ENCODE measurements at regions not wholly inside any gene's neighbourhood (a gene's known extent, or its start where the extent isn't known, plus 50 kb on each side); places are given as distances from the start of the nearest gene placed in this dataset.

DNA sequence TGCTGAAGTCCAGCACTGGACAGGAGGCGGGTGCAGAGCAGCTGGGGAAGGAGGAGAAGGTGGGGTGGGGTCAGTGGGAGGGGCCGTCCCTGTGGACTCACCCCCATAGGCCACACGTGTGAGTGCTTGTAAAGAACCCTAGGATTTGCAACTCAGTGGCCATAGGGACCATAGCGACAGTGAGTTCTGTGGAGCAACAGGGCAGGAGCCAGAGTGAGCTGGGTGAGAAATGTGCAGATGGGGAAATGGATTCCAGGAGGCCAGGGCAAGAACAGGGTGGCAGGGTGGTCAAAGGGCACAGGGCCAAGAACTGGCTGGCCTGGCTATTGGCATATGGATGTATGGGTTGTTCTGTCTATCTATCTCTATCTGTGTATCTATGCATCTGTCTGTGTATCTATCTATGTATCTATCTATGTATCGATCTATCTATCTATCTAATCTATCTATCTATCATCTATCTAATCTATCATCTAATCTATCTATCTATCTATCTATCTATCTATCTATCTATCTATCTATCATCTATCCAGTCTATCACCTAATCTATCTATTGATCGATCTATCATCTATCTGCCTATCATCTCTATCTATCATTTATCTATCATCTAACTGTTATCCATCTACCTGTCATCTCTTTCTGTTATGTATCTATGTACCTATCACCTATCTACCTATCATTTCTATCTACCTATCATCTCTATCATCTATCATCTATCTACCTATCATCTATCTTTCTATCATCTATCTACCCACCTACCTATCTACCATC, 889.0 kb downstream of the TBC1D22A start:
- DNase-seq (ENCODE audit: low spot score): no peak

DNA sequence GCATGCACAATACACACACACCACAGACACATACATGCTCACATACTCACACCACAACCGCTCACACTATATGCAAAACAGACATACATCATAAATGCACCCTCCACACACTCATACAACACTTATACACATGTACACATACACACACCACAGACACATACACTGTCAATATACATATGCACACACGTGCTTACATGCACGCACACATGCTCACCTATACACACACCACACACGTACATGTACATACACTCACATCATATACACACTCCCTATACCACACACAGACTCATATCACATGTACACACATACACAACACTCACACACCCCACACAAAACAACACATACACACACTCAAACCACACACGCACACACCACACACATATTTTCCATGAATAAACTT, 885.3 kb downstream of the TBC1D22A start:
- no peak for DNase-seq (ENCODE audit: low spot score)

DNA sequence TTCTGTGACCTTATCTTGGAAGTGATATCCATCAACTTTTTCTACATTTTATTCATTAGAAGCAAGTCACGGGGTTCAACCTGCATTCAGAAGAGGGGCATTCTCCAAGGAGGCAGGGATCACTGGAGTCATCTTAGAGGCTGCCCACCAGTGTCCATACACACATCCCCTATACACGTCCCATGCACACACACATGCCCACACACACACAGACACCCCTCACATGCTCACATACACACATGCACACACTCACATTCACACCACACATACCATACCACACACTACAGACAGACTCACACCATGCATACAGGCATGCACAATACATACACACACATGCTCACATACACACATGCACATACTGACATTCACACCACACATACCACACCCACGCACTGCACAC, 884.7 kb downstream of the TBC1D22A start:
- no peak for DNase-seq (ENCODE audit: low spot score)

DNA sequence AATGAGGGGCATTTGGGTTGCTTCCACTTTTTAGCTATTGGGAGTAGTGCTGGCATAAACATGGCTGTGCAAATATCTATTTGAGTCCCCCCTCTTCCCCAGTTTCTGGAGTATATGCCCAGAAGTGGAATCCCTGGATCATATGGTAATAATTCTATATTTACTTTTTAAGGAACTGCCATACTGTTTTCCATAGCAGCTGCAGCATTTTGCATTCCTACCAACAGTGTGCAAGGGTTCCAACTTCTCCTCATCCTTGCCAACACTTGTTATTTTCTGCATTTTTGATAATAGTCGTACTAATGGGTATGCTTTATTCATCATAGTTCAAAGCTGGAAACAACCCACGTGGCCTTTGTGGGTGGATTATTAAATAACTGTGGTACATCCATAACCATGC, 883.5 kb downstream of the TBC1D22A start:
- DNase-seq (ENCODE audit: low spot score): no peak

DNA sequence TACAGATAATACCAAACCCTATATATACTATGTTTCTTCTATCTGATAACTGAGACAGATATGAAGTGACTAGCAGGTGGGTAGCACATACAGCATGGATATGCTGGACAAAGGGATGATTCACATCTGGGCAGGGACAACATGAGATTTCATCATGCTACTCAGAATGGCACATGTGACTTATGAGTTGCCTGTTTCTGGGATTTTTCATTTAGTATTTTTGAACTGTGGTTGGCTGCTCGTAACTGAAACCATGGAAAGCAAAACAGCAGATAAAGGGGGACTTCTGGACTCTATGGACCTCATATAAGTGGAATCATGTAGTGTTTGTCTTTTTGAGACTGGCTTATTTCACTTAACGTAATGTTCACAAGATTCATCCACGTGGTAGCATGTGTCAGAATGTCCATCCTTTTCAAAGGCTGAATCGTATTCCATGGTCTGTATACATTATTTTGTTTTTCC, 883.0 kb downstream of the TBC1D22A start:
- peak; percentile 26 for DNase-seq (ENCODE audit: low spot score)

DNA sequence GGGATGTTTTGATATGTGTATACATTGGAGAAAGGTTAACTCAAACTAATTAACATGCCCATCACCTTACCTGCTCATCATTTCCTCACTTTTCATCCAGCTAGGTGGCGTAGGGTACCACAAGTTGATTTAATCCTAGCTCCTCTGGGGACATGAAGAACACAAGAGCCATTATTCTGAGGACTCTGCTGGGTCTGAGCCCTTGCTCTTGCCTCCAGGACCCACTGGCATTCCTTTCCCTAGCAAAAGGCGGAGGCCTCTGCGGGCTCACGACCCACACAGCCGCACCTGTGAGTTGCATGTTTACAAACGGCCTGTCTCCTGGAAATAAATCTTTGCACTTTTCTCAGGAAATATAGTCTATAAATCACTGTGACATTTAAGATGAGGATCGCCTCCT, 871.9 kb downstream of the TBC1D22A start:
- DNase-seq (ENCODE audit: low spot score): no peak

DNA sequence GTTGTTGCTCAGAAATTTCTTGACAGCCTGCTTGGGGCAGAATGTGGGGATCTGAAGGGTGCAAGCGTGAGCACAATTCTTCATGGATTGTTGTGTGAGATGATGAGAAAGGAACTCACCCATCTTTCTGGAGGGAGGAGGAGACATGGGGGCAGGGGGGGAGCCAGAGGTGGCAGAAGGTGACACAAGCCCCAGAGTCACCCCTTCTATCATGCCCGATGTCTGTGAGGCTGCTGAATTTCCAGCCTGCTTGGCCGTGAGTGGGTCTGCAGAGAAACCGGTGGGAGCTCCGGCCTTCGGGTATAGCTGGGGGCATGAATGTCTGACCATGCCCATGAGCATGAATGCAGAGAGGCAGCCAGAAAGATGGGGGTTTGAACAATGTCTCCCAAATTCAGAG, 870.7 kb downstream of the TBC1D22A start:
- no peak for DNase-seq (ENCODE audit: low spot score)

DNA sequence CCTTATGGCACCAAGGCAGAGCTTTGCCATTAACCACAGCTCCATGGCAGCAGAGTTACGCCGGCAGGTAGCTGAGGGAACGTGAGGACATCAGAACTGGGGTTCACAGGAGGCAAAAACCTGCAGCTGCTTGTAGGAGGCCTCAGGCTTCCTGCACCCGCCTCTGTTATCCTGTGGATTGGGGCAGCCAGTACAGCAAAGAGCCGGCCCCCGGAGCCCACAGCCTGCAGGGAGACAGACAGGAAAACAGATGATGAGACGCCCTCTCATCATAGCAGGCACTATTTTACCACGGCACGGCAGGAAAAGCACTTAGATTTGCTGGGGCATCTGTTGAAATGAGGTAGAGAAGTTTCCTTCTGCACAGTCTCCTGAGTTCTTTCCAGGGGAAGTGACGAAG, 870.3 kb downstream of the TBC1D22A start:
- no peak for DNase-seq (ENCODE audit: low spot score)

DNA sequence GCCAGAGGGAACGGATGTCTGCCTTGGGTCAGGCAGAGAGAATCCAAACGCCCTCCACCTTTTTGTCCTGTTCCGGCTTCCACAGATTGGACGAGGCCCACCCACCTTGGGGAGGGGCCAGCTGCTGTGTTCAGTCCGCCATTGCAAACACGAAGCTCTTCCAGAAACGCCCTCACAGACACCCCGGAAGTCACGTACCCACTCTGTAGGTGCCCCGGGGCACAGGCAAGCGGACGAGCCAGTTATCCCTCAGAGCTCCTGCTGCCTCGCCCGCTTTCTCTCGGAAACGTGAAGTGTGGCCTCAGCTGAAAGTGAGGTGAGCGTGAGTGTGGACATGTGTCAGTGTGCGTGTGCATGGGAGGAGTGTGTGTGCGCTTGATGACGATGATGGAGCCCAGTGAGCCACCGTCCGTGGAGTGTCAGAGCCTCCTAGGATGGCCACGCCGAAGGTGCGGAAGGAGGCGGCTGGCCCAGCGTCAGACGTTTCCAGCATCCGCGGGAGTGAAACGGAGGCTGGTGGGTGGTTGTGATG, 869.2 kb downstream of the TBC1D22A start:
- no peak for DNase-seq (ENCODE audit: low spot score)

DNA sequence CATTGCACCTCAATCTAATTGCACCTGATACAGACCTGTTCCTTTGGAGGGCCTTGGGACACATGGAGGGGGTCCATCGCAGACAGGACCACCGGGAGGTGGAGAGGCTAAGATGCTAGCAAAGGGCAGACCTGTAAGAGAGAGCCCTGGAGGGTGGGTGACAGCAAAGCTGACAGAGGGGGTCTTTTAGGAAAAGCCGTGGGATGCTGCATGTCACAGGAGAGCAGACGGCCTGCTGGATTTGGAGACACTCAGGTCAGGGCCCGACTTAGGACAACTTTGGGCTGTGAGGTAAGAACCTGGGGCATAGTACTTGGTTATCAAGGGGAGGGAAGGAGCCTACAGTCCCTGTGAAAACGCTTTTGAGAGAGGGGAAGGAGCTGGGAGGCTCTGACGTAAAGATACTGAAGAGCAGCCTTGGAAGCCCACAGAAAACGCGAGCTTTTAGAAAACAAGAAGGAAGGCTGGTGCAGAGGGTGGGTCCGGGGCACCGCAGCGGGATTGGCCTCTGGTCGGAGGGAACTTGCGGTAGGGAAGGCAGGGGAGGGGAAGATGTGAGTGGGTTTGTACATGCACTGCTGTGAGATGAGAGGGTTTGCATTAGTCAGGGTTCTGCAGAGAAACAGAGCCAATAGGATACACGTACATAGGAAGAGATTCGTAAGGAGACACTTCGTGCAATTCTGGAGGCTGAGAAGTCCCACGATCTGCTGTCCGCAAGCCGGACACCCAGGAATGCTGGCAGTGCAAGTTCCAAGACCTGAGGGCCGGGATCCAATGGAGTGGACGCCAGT, 868.5 kb downstream of the TBC1D22A start:
- no peak for DNase-seq (ENCODE audit: low spot score)

DNA sequence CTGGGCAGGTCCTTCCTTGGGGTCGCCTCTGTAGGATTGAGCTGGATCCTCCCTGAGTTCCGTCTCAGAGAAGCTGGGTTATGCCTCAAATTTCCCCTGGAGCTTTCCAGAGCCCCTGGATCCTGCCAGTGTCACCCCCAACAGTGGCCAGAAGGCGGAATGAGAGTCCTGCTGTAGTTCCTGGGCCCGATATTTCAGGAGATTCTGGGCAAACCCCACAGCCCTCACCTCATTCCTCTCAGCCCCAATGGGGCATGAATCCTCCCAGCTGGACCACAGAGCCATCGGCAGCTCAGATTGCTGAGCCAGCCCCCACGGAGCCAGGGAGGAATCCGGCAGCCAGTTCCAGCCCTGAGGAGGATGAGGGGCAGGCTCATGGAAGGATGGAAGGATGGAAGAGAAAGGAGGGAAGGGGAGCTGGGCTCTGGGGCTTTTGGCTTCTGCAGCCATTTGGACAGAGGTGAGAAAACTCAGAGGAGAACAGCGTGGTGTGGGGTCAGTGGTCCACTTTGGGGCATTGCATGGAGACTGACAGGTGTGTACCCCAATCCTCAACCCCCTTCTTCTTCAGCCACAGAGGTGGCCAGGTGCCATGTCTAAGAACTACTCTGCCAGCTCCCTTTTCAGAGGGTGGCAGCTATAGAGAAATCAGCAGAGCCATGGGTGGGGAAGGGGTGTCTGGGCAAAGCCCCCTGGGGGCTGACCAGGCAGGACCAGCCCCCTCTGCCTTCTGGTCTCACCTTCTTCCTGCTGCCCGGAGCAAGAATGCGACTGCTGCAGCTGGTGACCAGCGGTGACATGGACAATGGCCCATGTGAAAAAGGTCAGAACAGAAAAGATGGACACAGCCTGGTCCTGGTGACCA, 867.6 kb downstream of the TBC1D22A start:
- DNase-seq (ENCODE audit: low spot score): no peak

DNA sequence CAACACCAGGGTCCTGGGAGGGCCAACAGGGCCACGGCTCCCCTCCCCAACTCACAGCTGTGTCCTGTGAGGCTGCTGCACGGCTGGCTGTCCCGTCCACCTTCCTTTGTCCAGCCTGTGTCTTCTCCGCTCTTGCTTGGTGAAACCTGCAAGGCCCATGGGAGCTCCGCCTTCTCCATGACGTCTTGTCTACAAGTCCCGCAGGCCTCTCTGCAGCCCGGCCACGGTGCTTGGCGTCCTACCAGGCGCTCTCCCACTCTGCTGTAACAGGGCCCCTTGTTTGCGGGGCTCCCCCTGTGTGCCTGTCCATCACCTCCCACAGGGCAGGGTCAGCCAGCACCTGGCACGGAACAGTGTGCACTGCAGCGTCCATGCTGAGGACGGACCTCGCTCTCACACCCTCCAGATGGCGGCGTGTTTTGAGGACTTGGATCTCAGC, 866.8 kb downstream of the TBC1D22A start:
- no peak for DNase-seq (ENCODE audit: low spot score)

DNA sequence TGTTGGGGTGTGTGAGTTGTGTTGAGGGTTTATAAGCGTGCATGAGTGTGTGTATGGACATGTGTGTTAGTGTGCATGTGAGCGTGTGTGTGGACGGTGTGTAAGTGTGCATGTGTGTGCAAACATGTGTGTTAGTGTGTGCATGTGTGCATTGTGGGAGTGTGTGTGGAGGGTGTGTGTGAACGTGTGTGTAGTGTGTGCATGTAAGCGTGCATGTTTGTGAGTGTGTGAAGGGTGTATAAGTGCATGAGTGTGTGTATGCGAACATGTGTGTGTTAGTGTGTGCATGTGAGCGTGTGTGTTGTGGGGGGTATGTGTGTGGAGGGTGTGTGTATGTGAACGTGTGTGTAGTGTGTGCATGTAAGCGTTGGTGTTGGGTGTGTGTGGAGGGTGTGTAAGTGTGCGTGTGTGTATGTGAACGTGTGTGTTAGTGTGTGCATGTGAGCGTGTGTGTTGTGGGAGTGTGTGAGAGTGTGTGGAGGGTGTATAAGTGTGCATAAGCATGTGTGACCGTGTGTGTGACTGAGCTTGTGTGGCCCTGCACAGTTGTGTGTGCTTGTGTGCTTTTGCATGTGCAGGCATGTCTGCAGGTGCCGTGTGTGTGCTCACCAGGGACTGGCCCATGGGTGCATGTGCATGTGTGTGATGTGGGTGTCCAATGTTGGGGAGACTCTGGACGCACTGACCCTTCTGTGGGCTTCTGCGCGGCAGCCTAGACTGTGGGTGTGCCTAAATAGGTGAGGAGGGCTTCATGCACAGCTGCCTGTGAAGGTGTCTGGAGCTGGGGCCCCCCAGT, 866.2 kb downstream of the TBC1D22A start:
- DNase-seq (ENCODE audit: low spot score): no peak

DNA sequence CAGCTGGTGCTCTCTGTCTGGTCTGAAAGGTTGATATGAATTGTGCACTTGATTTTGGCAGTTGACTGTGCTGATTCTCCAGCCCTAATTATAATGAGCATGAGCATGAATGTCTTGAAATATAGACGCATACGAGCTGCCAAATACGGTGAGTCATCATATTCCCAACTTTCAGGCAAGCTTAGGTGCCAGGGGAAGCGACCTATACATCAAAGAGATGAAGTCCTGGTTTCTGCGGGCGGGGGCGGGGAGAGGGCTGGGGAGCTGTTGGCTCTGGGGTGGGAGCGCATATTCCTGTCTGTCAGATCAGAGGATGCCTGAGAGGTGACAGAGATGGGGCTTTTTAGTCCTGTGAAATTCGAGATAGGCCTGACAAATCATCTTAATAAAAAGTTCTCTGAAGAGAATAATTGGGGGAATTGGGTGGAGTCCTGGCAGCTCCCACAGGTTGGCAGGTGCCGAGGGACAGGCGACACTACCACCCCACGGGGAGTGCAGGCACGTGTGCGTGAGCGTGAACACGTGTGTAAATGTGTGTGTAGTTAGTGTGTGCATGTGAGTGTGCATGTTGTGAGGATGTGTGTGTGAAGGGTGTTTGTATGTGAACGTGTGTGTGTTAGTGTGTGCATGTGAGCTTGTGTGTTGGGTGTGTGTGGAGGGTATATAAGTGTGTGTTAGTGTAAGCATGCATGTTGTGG, 865.3 kb downstream of the TBC1D22A start:
- DNase-seq (ENCODE audit: low spot score): peak; percentile 96

DNA sequence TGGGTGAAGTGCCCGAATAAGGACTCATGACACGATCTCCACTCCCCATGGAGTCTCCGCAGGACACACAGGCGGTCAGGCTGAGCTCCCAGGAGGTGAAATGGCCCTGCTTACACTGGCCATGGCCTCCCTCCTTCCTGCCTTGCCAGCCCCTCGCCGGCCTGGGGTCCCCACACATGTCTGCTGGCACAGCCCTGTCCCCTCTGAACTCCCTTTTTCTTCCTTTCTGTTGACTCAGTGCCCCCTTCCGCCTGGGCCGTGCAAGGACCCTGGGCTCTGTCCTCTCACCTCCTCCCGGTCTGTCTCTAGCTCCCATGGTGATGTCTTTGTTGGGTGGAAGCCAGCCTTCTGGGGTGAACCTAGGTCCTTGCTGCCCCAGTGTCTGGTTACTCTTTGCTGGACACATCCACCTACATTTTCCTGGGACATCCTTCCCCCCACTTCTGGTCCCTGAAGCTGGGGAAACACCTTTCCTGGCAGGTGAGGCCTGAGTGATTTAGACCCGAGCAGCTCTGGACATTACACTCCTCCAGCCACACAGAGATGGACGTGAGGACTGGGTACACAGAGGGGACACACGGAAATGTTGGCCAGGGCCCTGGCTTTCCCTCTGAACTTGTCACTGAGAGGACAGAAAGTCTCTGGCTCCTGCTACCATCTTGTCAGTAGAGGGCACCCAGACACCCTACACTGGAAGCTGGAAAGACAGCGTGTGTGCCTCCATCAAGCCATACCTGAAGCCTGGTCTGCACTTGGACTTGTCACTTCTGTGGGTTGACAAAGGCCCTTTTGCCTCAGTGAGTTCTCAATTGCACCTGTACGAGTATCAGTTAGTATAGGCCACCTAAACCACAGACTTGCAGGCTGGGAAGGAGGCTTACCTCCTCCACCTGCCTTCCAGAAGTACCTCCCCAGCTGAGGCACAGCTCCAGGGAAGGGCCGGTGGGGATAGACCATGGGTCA, 864.3 kb downstream of the TBC1D22A start:
- peak; percentile 38 for DNase-seq (ENCODE audit: low spot score)

DNA sequence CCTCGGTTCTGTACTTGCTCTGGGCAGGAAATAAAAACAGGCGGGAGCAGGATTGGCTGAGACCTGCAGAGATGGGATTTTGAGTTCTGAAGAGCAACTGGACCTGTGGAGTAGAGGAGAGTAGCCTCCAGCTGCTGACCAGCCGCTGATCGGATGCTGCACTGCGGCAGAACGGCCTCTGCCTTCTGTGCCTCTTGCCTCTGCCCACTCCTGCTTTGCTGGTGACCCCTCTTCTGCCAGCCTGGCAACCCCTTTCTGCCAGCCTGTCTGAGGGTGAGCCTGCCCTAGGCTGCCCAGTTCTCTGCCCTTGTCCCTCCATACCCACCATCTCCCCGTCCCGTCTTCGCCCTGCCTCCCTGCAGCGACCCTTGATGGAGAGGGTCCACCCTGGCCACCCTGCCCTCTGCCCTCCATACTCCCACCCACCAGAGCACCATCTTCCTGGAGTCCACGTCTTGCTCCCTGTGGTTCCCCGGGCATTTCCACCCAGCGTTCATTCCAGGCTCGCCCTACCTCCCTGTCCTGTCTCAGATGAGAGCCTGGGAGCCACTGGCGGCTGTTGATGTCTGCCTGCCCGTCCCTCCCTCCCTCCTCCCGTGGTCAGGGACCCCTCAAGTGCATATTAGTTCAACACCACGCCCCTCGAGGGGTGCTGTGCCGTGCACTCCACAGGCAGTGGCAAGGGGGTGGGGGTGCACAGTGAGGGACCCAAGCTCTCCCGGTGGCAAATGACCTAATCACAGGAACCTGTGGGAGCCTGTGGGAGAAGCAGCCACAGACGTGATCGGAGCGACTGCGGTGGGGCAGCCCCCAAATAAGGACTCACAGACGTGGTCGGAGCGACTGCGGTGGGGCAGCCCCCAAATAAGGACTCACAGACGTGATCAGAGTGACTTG, 863.3 kb downstream of the TBC1D22A start:
- DNase-seq (ENCODE audit: low spot score): no peak

DNA sequence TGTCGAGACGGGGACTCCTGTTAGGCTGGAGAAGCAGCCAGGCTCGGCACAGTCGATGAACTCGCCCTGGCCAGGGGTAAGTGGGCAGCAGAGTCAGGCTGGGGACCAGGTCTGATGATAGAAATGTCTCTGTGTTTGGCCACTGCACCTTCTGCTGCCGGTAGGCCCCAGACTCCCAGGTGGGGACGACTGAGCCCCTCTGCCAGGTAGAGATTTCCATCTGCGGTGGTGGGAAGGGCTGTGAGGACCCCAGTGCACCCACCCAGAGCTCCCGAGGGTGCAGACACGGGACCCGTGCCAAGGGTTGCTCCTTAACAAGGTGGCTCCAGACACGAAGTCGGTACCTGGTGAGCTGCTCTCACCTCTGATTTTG, 862.5 kb downstream of the TBC1D22A start:
- DNase-seq (ENCODE audit: low spot score): no peak

DNA sequence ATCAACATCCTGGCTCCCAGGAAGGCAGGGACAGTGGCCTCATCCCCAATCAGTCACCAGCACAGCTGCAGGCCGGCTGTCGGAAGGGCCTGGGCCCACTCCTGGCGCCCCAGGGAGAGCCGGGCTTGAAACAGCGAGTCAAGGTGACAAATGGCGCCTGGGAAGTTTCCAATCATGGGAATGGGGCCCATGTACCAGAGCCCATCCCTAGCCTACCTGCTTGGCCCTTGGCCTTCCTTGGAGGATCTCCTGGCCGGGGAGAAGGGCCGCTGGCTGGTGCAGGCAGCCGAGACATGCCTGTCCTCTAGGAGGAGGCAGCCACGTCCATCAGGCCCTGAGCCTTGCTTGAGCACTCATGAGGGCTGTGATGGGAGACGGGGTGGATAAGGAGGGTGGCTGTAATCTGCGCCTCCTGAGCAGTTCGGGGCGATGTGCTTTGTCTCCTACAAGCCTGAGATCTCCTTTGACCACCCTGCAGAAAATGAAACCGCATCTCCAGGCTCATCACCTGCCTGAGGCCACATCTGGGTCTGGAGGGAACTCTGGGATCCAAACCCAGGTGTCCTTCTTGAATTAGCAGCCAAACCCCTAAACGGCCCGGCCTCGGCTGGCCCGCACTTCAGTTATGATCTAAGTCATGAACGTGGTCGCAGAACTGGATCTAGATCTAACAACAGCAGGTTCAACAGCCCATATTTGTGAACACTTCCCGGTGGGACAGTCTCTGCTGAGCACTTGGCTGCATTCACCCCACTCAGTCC, 862.0 kb downstream of the TBC1D22A start:
- DNase-seq (ENCODE audit: low spot score): no peak

All from SW480 (cell line).